Fibroblast of skin of left biceps (primary cell): ENCODE measurements at regions not wholly inside any gene's neighbourhood (a gene's known extent, or its start where the extent isn't known, plus 50 kb on each side); places are given as distances from the start of the nearest gene placed in this dataset.
"Not testable (repeated sequence)": the region's sequence is repeated elsewhere in the genome, so short reads cannot be mapped to it uniquely, and the experiment has no call there.

ENCODE experiments used
- DNase-seq, 2 experiments: peaks; one replicate each; pipeline ENCODE4 v3.0.0-alpha.2; 2013; ENCODE audit warnings: low read depth in 2 of 2

- DNase-seq: no peak
Measured at GRCh38 chr3:181330821-181331563, 341.5 kb upstream of the DNAJC19 start.

GRCh38 chr3:181330257-181330656 lies 340.7 kb upstream of the DNAJC19 start:
- no peak for DNase-seq

GRCh38 chr3:181329024-181329423 lies 339.5 kb upstream of the DNAJC19 start:
- DNase-seq: no peak

GRCh38 chr3:181328346-181328745 lies 338.8 kb upstream of the DNAJC19 start:
- DNase-seq: no peak

GRCh38 chr3:181327349-181327748 lies 337.8 kb upstream of the DNAJC19 start:
- DNase-seq: no peak

GRCh38 chr3:181326637-181327223 lies 337.2 kb upstream of the DNAJC19 start:
- peak in 1 of 2 experiments; percentile 1 for DNase-seq

- not testable (repeated sequence) for DNase-seq
Measured at GRCh38 chr3:181324516-181324915, 335.0 kb upstream of the DNAJC19 start.

GRCh38 chr3:181318321-181318720 lies 328.8 kb upstream of the DNAJC19 start:
- no peak for DNase-seq

- no peak for DNase-seq
Measured at GRCh38 chr3:181317508-181317907, 328.0 kb upstream of the DNAJC19 start.

- no peak for DNase-seq
Measured at GRCh38 chr3:181316482-181316881, 326.9 kb upstream of the DNAJC19 start.

- DNase-seq: no peak
Measured at GRCh38 chr3:181313335-181313734, 323.8 kb upstream of the DNAJC19 start.

- DNase-seq: no peak
Measured at GRCh38 chr3:181311186-181311585, 321.6 kb upstream of the DNAJC19 start.

GRCh38 chr3:181302960-181303359 lies 313.4 kb upstream of the DNAJC19 start:
- DNase-seq: no peak

GRCh38 chr3:181300033-181300432 lies 310.5 kb upstream of the DNAJC19 start:
- DNase-seq: no peak

- no peak for DNase-seq
Measured at GRCh38 chr3:181298421-181298820, 308.9 kb upstream of the DNAJC19 start.

GRCh38 chr3:181292984-181293383 lies 303.4 kb upstream of the DNAJC19 start:
- DNase-seq: no peak

- no peak for DNase-seq
Measured at GRCh38 chr3:181290941-181291340, 301.4 kb upstream of the DNAJC19 start.

- DNase-seq: no peak
Measured at GRCh38 chr3:181289306-181289705, 299.8 kb upstream of the DNAJC19 start.

GRCh38 chr3:181288145-181288544 lies 298.6 kb upstream of the DNAJC19 start:
- no peak for DNase-seq

- DNase-seq: no peak
Measured at GRCh38 chr3:181279239-181279565, 289.7 kb upstream of the DNAJC19 start.

GRCh38 chr3:181278468-181279238 lies 289.1 kb upstream of the DNAJC19 start:
- no peak for DNase-seq

- DNase-seq: no peak
Measured at GRCh38 chr3:181276358-181276896, 286.9 kb upstream of the DNAJC19 start.

- DNase-seq: no peak
Measured at GRCh38 chr3:181274025-181274424, 284.5 kb upstream of the DNAJC19 start.
